Smooth muscle cell (in vitro differentiated cells): ENCODE measurements at regions not wholly inside any gene's neighbourhood (a gene's known extent, or its start where the extent isn't known, plus 50 kb on each side); places are given as distances from the start of the nearest gene placed in this dataset.

Source experiments
- DNase-seq: peaks from one replicate; lab custom pipeline; 2025; ENCODE audit not compliant: unreplicated experiment; lab: John Stamatoyannopoulos, UW
- H2AFZ ChIP-seq: fragments of 200-600 bp; sonication (generic); 2 replicates; pipeline ENCODE4 v1.6.0; 2016; ENCODE audit warnings: antibody characterized with exemption, low read depth, mild to moderate bottlenecking
- H3F3A ChIP-seq: fragments of 200-600 bp; sonication (generic); 2 replicates; pipeline ENCODE4 v1.6.0; 2017; ENCODE audit warnings: antibody characterized with exemption, low read depth
- H3K27ac ChIP-seq: fragments of 200-600 bp; sonication (generic); 2 replicates; pipeline ENCODE4 v1.5.1; 2016; ENCODE audit warnings: low read depth, mild to moderate bottlenecking
- H3K27me3 ChIP-seq: fragments of 200-600 bp; sonication (generic); 2 replicates; pipeline ENCODE4 v1.6.1; 2016; ENCODE audit warnings: low read depth, mild to moderate bottlenecking
- H3K36me3 ChIP-seq: fragments of 200-600 bp; sonication (generic); 2 replicates; pipeline ENCODE4 v1.5.1; 2016; ENCODE audit warnings: low read depth
- H3K4me1 ChIP-seq: fragments of 200-600 bp; sonication (generic); 2 replicates; pipeline ENCODE4 v1.5.1; 2016; ENCODE audit warnings: low read depth
- H3K4me2 ChIP-seq: fragments of 200-600 bp; sonication (generic); 2 replicates; pipeline ENCODE4 v1.6.0; 2016; ENCODE audit warnings: mild to moderate bottlenecking
- H3K4me3 ChIP-seq: fragments of 200-600 bp; sonication (generic); 2 replicates; pipeline ENCODE4 v1.5.1; 2016; ENCODE audit warnings: mild to moderate bottlenecking
- H3K79me2 ChIP-seq: fragments of 200-600 bp; sonication (generic); 2 replicates; pipeline ENCODE4 v1.6.0; 2016; ENCODE audit warnings: low read depth, mild to moderate bottlenecking
- H3K9ac ChIP-seq: fragments of 200-600 bp; sonication (generic); 2 replicates; pipeline ENCODE4 v1.6.0; 2016; ENCODE audit warnings: low read depth
- H3K9me3 ChIP-seq: fragments of 200-600 bp; sonication (generic); replicated peaks from 2 replicates; pipeline ENCODE4 v1.5.1; 2016; ENCODE audit warnings: low read depth
- H4K20me1 ChIP-seq: fragments of 200-600 bp; sonication (generic); 2 replicates; pipeline ENCODE4 v1.6.0; 2016; ENCODE audit warnings: low read depth
- WGBS: methylation state at CpG from one replicate; pipeline ENCODE4 v1.1.7; 2016; ENCODE audit warnings: low lambda C conversion rate; 5-methylcytosine and 5-hydroxymethylcytosine counted together
- TF ChIP-seq, protein P1 (sequence below): fragments of 200-600 bp; sonication (generic); IDR thresholded peaks from 2 replicates; pipeline ENCODE4 v1.5.1; 2017; ENCODE audit warnings: borderline replicate concordance, mild to moderate bottlenecking, antibody characterized with exemption; ENCODE audit not compliant: insufficient read depth, poor library complexity, severe bottlenecking

DNA sequence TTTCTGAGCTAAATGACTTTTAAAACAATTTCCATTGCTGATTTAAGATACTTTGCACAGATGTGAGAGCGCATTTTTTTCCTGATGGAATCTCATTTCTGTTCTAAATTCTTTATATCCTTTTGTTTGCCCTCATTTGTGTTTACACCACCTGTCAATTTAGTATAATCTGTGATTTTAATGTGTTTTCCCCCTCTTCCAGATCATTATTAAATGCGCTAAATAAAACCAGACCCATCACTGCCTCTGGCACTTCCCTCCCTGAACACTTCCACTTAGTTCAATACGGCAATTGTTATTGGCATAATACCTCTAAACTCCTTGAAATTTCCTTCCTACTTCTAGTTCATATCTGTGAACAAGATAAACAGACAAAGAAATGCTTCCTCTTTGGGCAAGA is 186.9 kb upstream of the ADGRL2 start:
- Histone ChIP-seq H3K36me3 (no peaks in the 10 kb centered on the region), H3K27ac (no peak overlapping the region), H4K20me1 (no peaks in the 10 kb centered on the region), H3K4me1 (no peaks in the 10 kb centered on the region), H3K4me3 (no peak overlapping the region), H3K9ac (no peak overlapping the region), H2AFZ (no peak overlapping the region), H3K9me3 (no peaks in the 10 kb centered on the region), H3K79me2 (no peaks in the 10 kb centered on the region), H3K27me3 (no peaks in the 10 kb centered on the region), H3K4me2 (no peak overlapping the region), H3F3A (no peaks in the 10 kb centered on the region)
- DNase-seq: no peak
- TF ChIP-seq, protein P1, sequence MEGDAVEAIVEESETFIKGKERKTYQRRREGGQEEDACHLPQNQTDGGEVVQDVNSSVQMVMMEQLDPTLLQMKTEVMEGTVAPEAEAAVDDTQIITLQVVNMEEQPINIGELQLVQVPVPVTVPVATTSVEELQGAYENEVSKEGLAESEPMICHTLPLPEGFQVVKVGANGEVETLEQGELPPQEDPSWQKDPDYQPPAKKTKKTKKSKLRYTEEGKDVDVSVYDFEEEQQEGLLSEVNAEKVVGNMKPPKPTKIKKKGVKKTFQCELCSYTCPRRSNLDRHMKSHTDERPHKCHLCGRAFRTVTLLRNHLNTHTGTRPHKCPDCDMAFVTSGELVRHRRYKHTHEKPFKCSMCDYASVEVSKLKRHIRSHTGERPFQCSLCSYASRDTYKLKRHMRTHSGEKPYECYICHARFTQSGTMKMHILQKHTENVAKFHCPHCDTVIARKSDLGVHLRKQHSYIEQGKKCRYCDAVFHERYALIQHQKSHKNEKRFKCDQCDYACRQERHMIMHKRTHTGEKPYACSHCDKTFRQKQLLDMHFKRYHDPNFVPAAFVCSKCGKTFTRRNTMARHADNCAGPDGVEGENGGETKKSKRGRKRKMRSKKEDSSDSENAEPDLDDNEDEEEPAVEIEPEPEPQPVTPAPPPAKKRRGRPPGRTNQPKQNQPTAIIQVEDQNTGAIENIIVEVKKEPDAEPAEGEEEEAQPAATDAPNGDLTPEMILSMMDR: no peak
- 99% methylated on average over 3 of the region's 3 CpGs for WGBS

DNA sequence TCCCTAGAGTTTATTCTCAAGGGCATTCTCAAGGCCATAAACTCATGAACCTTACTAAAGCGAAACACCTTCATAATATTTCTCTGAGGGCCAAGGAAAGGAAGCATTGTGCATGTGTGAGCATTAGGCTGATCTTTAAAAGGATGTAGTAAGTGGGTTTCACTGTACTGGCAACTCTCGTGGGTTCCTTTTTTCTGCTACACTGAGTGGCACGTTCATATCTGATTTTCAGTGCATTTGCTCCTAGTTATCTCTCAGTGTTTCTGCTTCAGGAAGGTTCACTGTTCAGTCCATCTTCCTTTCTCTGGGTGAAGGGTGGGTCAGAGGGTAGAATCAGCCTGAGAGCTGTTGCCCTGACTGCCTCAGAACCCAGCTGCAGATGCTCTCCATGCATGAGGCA is 192.8 kb upstream of the ADGRL2 start:
- H3K9ac ChIP-seq: no peak overlapping the region
- no peaks in the 10 kb centered on the region for H3K4me1 ChIP-seq
- TF ChIP-seq, protein P1: no peak
- H3K27ac ChIP-seq: no peak overlapping the region
- H2AFZ ChIP-seq: no peak overlapping the region
- no peaks in the 10 kb centered on the region for H3K36me3 ChIP-seq
- 81% methylated on average over 3 of the region's 3 CpGs for WGBS
- no peak overlapping the region for H3K4me2 ChIP-seq
- H3F3A ChIP-seq: no peaks in the 10 kb centered on the region
- no peaks in the 10 kb centered on the region for H3K27me3 ChIP-seq
- DNase-seq: no peak
- no peaks in the 10 kb centered on the region for H3K79me2 ChIP-seq
- no peaks in the 10 kb centered on the region for H3K9me3 ChIP-seq
- no peak overlapping the region for H3K4me3 ChIP-seq
- no peaks in the 10 kb centered on the region for H4K20me1 ChIP-seq

DNA sequence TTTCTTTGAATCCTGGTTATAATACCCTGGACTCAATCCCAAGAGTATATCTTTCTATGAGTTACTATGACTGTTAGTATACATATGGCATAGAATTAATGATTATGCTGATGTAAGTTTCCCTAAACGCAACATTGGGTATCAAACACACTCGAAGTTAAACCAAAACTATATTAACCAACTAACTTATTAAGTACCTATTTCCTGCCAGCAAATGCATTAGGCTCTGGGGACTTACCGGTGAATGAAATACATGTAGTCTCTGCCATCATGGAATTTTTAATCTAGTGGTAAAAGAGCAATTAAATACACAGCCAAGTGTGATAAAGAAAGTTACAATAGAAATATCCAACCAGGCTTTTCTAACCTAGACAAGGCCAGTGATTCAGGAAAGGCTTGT is 193.6 kb upstream of the ADGRL2 start:
- no peak for DNase-seq
- Histone ChIP-seq H3K9ac (no peak overlapping the region), H4K20me1 (no peaks in the 10 kb centered on the region), H3K4me1 (no peaks in the 10 kb centered on the region), H3K9me3 (no peaks in the 10 kb centered on the region), H2AFZ (no peak overlapping the region), H3K4me2 (no peak overlapping the region), H3K79me2 (no peaks in the 10 kb centered on the region), H3K27ac (no peak overlapping the region), H3K27me3 (no peaks in the 10 kb centered on the region), H3K4me3 (no peak overlapping the region), H3F3A (no peaks in the 10 kb centered on the region), H3K36me3 (no peaks in the 10 kb centered on the region)
- 97% methylated on average over 3 of the region's 3 CpGs for WGBS
- TF ChIP-seq, protein P1: no peak

DNA sequence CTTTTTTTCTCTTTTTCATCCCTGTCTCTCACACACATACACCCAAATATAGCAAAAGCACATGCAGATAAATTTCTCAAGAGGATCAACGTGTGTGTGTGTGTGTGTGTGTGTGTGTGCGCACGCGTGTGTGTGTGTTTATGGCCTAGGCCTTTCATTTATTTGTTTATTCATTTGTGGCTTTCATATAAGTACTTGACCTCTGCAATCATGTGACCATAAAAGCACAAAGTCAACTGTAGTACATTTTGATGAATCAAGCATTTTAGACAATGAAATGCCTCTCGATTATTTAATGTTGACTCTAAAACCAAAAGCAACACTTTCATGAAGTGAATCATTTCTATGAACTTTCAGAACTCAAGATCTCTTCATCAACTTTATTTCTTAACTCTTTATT is 194.1 kb upstream of the ADGRL2 start:
- Histone ChIP-seq H3F3A (no peaks in the 10 kb centered on the region), H3K79me2 (no peaks in the 10 kb centered on the region), H3K4me2 (no peak overlapping the region), H4K20me1 (no peaks in the 10 kb centered on the region), H2AFZ (no peak overlapping the region), H3K9ac (no peak overlapping the region), H3K27ac (no peak overlapping the region), H3K4me3 (no peak overlapping the region), H3K9me3 (no peaks in the 10 kb centered on the region), H3K27me3 (no peaks in the 10 kb centered on the region), H3K36me3 (no peaks in the 10 kb centered on the region), H3K4me1 (no peaks in the 10 kb centered on the region)
- TF ChIP-seq, protein P1: no peak
- 84% methylated on average over 5 of the region's 5 CpGs for WGBS
- DNase-seq: no peak
